ENCODE measurements at regions not wholly inside any gene's neighbourhood (a gene's known extent, or its start where the extent isn't known, plus 50 kb on each side); places are given as distances from the start of the nearest gene placed in this dataset.
"Not testable (repeated sequence)": the region's sequence is repeated elsewhere in the genome, so short reads cannot be mapped to it uniquely, and the experiment has no call there.

DNA sequence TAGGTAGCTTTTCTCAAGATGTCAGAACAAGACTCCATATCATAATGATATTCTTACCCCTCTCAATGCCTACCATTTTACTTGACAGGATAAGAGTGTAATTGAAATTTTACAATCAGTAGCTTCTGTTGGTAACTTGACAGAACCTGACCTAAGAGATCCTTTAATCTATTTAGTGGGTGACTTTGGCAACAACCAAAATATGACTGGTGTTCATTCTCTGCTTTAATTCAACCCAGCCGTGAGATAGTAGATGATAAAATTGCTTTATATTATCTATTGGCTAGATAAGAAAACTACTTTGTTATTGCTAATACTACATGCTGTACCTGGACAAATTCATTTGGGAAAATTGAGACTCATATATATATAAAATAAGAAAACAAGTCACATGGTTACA, 770.2 kb upstream of the NXPH2 start:
- TF ChIP-seq, protein P1, sequence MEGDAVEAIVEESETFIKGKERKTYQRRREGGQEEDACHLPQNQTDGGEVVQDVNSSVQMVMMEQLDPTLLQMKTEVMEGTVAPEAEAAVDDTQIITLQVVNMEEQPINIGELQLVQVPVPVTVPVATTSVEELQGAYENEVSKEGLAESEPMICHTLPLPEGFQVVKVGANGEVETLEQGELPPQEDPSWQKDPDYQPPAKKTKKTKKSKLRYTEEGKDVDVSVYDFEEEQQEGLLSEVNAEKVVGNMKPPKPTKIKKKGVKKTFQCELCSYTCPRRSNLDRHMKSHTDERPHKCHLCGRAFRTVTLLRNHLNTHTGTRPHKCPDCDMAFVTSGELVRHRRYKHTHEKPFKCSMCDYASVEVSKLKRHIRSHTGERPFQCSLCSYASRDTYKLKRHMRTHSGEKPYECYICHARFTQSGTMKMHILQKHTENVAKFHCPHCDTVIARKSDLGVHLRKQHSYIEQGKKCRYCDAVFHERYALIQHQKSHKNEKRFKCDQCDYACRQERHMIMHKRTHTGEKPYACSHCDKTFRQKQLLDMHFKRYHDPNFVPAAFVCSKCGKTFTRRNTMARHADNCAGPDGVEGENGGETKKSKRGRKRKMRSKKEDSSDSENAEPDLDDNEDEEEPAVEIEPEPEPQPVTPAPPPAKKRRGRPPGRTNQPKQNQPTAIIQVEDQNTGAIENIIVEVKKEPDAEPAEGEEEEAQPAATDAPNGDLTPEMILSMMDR (conservative IDR thresholded peaks at IDR 0.05; ENCODE audit: control insufficient read depth, insufficient read depth, low read depth, low read length): no peak
- H3K4me3 ChIP-seq (ENCODE audit: control insufficient read depth, low read depth, low read length): no peak overlapping the region
- no peak for DNase-seq (ENCODE audit: low read depth)

- TF ChIP-seq, protein P1 (conservative IDR thresholded peaks at IDR 0.05; ENCODE audit: control insufficient read depth, insufficient read depth, low read depth, low read length): no peak
- no peak overlapping the region for H3K4me3 ChIP-seq (ENCODE audit: control insufficient read depth, low read depth, low read length)
- DNase-seq (ENCODE audit: low read depth): no peak
These were observed 764.1 kb upstream of the NXPH2 start for GRCh38 chr2:139544186-139544851.

- not testable (repeated sequence) for DNase-seq (ENCODE audit: low read depth); H3K4me3 ChIP-seq (ENCODE audit: control insufficient read depth, low read depth, low read length)
These were observed 758.3 kb upstream of the NXPH2 start for GRCh38 chr2:139538332-139539020.

DNA sequence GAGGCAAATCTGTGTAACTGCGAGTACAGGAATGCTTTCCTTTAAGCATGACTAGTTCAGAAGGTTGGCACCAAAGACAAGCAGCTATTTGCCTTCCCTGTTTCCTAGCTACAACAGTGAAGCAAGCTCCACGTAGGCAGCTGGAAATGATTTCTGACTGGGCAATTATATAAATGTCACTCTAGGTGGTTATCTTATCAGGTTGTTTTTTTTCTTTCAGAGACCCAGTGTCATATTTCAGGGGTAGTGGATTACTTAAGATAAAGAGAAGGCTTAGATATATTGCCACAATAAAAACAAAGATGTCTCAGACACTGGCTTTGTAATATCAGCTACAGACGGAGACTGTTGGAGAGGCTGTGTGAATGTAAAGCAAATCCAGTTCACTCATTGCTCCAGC, 748.9 kb upstream of the NXPH2 start:
- TF ChIP-seq, protein P1 (conservative IDR thresholded peaks at IDR 0.05; ENCODE audit: control insufficient read depth, insufficient read depth, low read depth, low read length): no peak
- H3K4me3 ChIP-seq (ENCODE audit: control insufficient read depth, low read depth, low read length): no peak overlapping the region
- DNase-seq (ENCODE audit: low read depth): no peak

GRCh38 chr2:139526781-139527180, 746.6 kb upstream of the NXPH2 start:
- H3K4me3 ChIP-seq (ENCODE audit: control insufficient read depth, low read depth, low read length): no peak overlapping the region
- DNase-seq (ENCODE audit: low read depth): no peak
- TF ChIP-seq, protein P1 (conservative IDR thresholded peaks at IDR 0.05; ENCODE audit: control insufficient read depth, insufficient read depth, low read depth, low read length): no peak

DNA sequence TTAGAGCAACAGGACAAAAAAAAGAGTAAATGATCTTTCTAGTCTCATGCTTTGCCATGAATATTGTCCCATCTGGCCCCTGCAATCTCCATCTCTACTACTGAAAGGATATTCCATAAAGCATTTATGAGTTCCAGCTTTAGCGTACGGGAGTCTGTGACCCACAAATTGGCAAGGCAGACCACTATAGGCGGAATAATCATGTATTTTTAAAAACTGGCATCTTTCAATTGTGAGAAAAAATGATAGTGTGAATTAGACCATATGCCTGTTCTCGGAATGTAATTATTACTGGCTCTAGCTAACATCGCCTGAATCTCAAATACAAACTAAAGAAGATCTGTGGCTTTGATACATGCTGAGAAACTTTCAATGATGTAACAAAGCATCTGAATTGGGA, 738.1 kb upstream of the NXPH2 start:
- H3K4me3 ChIP-seq (ENCODE audit: control insufficient read depth, low read depth, low read length): no peak overlapping the region
- TF ChIP-seq, protein P1 (conservative IDR thresholded peaks at IDR 0.05; ENCODE audit: control insufficient read depth, insufficient read depth, low read depth, low read length): no peak
- DNase-seq (ENCODE audit: low read depth): no peak

DNA sequence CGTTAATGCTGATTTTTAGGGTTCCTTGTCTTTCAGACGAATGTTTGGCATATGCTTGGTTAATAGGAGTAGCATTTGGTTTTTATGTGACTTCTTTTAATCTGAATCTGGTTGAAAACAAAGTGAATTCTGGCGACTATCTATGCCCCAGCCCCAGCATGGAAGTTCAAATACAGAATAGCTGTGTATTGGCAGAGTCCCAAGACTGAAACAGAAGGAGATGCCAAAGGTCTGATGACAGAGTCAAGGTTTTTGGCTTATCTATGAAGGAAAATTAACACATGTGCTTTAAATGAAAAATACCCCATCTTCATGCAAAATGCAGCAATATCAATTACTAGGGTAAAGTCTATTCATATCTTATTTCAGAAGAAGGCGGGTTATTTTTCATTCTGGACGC, 734.8 kb upstream of the NXPH2 start:
- H3K4me3 ChIP-seq (ENCODE audit: control insufficient read depth, low read depth, low read length): no peak overlapping the region
- TF ChIP-seq, protein P1 (conservative IDR thresholded peaks at IDR 0.05; ENCODE audit: control insufficient read depth, insufficient read depth, low read depth, low read length): no peak
- DNase-seq (ENCODE audit: low read depth): no peak
